Mammary epithelial cell (primary cell): ENCODE measurements at regions not wholly inside any gene's neighbourhood (a gene's known extent, or its start where the extent isn't known, plus 50 kb on each side); places are given as distances from the start of the nearest gene placed in this dataset.

Experiments used
- CTCF ChIP-seq, 2 donors: IDR thresholded peaks in 1 of 2; conservative IDR thresholded peaks in 1 of 2; 2 replicates each; pipeline ENCODE4 v1.5.1; 2011 to 2012; ENCODE audit warnings: inconsistent platforms in 2 of 2, low read length in 2 of 2, mild to moderate bottlenecking in 2 of 2, control low read depth in 1 of 2, low read depth in 1 of 2; ENCODE audit not compliant: insufficient read depth in 1 of 2; ENCODE audit errors: extremely low read depth in 1 of 2
- EZH2 ChIP-seq: IDR thresholded peaks from 2 replicates; pipeline ENCODE4 v1.6.1; 2012; ENCODE audit warnings: low read length, inconsistent platforms, borderline replicate concordance

- TF ChIP-seq CTCF (conservative IDR thresholded peaks at IDR 0.05 in 1 of 2, IDR thresholded peaks at IDR 0.05 in 1 of 2; ENCODE audit: extremely low read depth in 1 of 2, insufficient read depth in 1 of 2, low read depth in 1 of 2, low read length in 2 of 2) = no peak
- no peak for TF ChIP-seq EZH2
Measured at GRCh38 chr6:41413250-41413649, 77.8 kb downstream of the NCR2 start.
